Heart right ventricle (tissue), 16 donors: ENCODE measurements at regions not wholly inside any gene's neighbourhood (a gene's known extent, or its start where the extent isn't known, plus 50 kb on each side); places are given as distances from the start of the nearest gene placed in this dataset.
"Not testable (repeated sequence)": the region's sequence is repeated elsewhere in the genome, so short reads cannot be mapped to it uniquely, and the experiment has no call there.

Source experiments
- ATAC-seq, 8 donors: fragments of 200-7000 bp; cut with Tn5 transposase; one replicate each; pipeline ENCODE4 v1.9.1; 2020; ENCODE audit warnings: mild to moderate bottlenecking in 8 of 8, moderate library complexity in 8 of 8, moderate number of reproducible peaks in 1 of 8
- DNase-seq, 2 donors: peaks; one replicate each; pipeline ENCODE4 v3.0.0-alpha.2; 2020
- H3K27ac ChIP-seq, 10 donors: fragments of 200-600 bp; sonication (generic) in 2 of 10; one replicate each; pipeline versions ENCODE4 v1.5.0 to v1.8.0; 2020 to 2022; ENCODE audit warnings: mild to moderate bottlenecking in 3 of 10
- H3K27me3 ChIP-seq, 7 donors: fragments of 200-600 bp; one replicate each; pipeline ENCODE4 v1.8.0; 2021 to 2022; ENCODE audit warnings: mild to moderate bottlenecking in 2 of 7
- H3K36me3 ChIP-seq, 9 donors: fragments of 200-600 bp; sonication (generic) in 1 of 9; one replicate each; pipeline versions ENCODE4 v1.5.0 to v1.8.0; 2020 to 2022; ENCODE audit warnings: mild to moderate bottlenecking in 2 of 9
- H3K4me1 ChIP-seq, 9 donors: fragments of 200-600 bp; sonication (generic) in 1 of 9; one replicate each; pipeline versions ENCODE4 v1.5.0 to v1.8.0; 2020 to 2022; ENCODE audit warnings: mild to moderate bottlenecking in 4 of 9
- H3K4me3 ChIP-seq, 10 donors: fragments of 200-600 bp; sonication (generic) in 2 of 10; one replicate each; pipeline versions ENCODE4 v1.5.0 to v1.8.0; 2020 to 2022; ENCODE audit warnings: mild to moderate bottlenecking in 7 of 10, moderate library complexity in 2 of 10
- H3K9me3 ChIP-seq, 11 donors: fragments of 200-600 bp in 10 of 11; sonication (generic) in 2 of 11; one replicate each; pipeline versions ENCODE4 v1.5.0 to v1.8.0; 2013 to 2022; ENCODE audit warnings: mild to moderate bottlenecking in 2 of 11, control low read depth in 1 of 11, moderate library complexity in 1 of 11
- CTCF ChIP-seq, 9 donors: fragments of 200-600 bp; sonication (generic) in 2 of 9; IDR thresholded peaks; one replicate each; pipeline versions ENCODE4 v1.5.0 to v1.8.0; 2021 to 2022; ENCODE audit warnings: antibody characterized with exemption in 9 of 9, mild to moderate bottlenecking in 5 of 9, moderate library complexity in 1 of 9
- WGBS, 2 donors: extraction: QIAGEN DNeasy Blood & Tissue Kit; methylation state at CpG; one replicate each; pipeline ENCODE4 v1.1.7; 2013; ENCODE audit warnings: inconsistent platforms in 1 of 2; 5-methylcytosine and 5-hydroxymethylcytosine counted together
- intact Hi-C, 10 donors: fragments of 100-400 bp; cut with DNase I; formaldehyde crosslinking; loops; one replicate each; pipeline versions ENCODE4 v1.11.1 to v1.14.2; 2022
- donor health status: Arrhythmogenic right ventricular cardiomyopathy.
- donor health status: ischemic (EF 13 %, LVEDD 7.1; RV severe dilation, severe dysfunction).
- donor health status: healthy with polysubstance abuse.
- donor health status: DM: no; HTN: yes; CAD: no.
- donor health status: DM: no; HTN: no; CAD: no.
- donor health status: ischemic (EF 25% LVEDD 6.9; RV normal size, moderate dysfunction).
- donor health status: ischemic (EF 25% LVEDD 5.7; RV mildly dilated, moderate dysfunction).
- donor health status: healthy.
- donor health status: DM: yes; HTN: yes; CAD: no.
- donor health status: Ischemic cardiomyopathy.
- donor health status: ischemic (EF 35%, LVEDD 5.7; RV mildly dilated, moderate dysfunction).
- donor health status: nonischemic (EF 11% LVEDD 7.7; RV severe dilation, severe dysfunction).
- donor health status: DM: yes; HTN: yes; CAD: no.
- donor health status: PGD.
- donor health status: ischemic (EF 29% LVEDD 5.4; RV normal size, mild dysfunction).
- donor health status: nonischemic (EF 23%, LVEDD 6.1; RV moderate dilation, normal function).

- peak; percentile 63 to 71 for DNase-seq
- peaks cover 0 to 17% (median 10%) of the 10 kb centered on the region in 9 donors for H3K4me1 ChIP-seq
Measured at GRCh38 chr4:3880615-3881120, 114.5 kb downstream of the ADRA2C start.

DNA sequence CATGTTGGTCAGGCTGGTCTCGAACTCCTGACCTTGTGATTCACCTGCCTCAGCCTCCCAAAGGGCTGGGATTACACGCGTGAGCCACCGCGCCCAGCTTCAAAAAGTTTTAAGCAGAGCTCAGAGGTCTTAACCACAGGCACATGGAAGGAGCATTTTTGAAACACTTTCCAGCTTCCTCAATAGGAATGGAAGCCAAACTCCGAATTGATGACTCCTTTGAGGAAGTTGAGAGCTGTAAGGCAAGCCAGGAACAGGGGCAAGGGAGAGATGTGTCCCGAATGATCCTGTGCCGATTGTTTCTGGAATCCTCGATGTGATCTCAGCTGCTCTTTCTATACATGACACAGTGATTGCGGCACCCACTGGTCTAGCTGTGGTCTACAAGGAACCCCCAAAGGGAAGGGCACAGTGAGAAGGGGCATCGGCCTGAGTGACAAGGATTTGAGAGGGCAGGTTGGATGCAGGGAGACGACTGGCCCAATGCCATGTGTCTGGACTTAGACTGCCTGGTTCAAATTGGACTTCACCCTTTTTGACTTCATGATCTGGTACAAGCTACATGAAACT, 116.2 kb downstream of the ADRA2C start:
- intact Hi-C loops = loop anchor here in 3 of 10 donors (5.0 to 10.0 kb wide), 3 partner anchors 115 to 778 kb away; partner anchors contain the start of gene ADRA2C (in 1 of the 3)
- not testable (repeated sequence) for H3K4me3 ChIP-seq, H3K27ac ChIP-seq, H3K36me3 ChIP-seq, ATAC-seq, DNase-seq, H3K9me3 ChIP-seq
- Histone ChIP-seq H3K4me1 (peaks cover 0 to 17% (median 10%) of the 10 kb centered on the region in 9 donors), H3K27me3 (peaks cover 5 to 80% (median 55%) of the 10 kb centered on the region in 7 donors)
- 76 to 77% methylated on average over 12 of the region's 12 CpGs for WGBS, 2 donors

More at GRCh38 chr4:3880615-3881120, 114.5 kb downstream of the ADRA2C start:
- Histone ChIP-seq H3K9me3 (peaks cover 0 to 11% (median 4%) of the 10 kb centered on the region in 11 donors), H3K4me3 (no peak overlapping the region), H3K36me3 (no peaks in the 10 kb centered on the region), H3K27me3 (peaks cover 5 to 83% (median 70%) of the 10 kb centered on the region in 7 donors), H3K27ac (no peak overlapping the region)
- TF ChIP-seq CTCF (IDR thresholded peaks at IDR 0.05) = peak; percentile 49 to 76 (median 71)
- WGBS, 2 donors = 4 to 6% methylated on average over 18 of the region's 18 CpGs
- intact Hi-C loops = loop anchor here in 3 of 10 donors (5.0 to 10.0 kb wide), 3 partner anchors 113 to 776 kb away; partner anchors contain the start of gene ADRA2C (in 1 of the 3)
- ATAC-seq = peak; percentile 83 to 93 (median 90)

DNA sequence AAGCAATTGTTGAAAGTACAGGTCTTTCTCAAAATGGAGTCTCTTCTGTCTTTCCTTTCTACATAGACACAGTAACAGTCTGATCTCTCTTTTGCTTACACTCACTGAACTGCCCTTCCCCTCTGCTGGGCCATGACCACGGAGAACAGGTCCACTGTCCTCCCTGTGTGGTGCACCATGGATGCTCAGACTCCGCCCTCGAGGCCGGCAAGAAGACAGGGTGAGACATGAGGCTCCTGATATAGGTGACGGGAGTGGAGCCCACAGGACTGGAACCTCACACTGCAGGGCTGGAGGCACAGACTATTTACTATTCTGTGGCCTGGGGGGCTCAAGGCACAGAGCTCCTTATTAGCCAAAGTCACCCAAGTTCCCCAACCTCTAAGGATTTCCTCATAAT, 118.1 kb downstream of the ADRA2C start:
- H3K4me1 ChIP-seq = peaks cover 0 to 14% (median 10%) of the 10 kb centered on the region in 9 donors
- not testable (repeated sequence) for H3K27ac ChIP-seq, H3K9me3 ChIP-seq, ATAC-seq, DNase-seq, H3K36me3 ChIP-seq, H3K4me3 ChIP-seq
- peaks cover 5 to 68% (median 37%) of the 10 kb centered on the region in 7 donors for H3K27me3 ChIP-seq
- 61 to 64% methylated on average over 5 of the region's 5 CpGs for WGBS, 2 donors
- intact Hi-C loops = loop anchor here in 3 of 10 donors (5.0 to 10.0 kb wide), 3 partner anchors 117 to 779 kb away; partner anchors contain the start of gene ADRA2C (in 1 of the 3)

- not testable (repeated sequence) for ATAC-seq
Measured at GRCh38 chr4:3893590-3893989, 127.4 kb downstream of the ADRA2C start.

DNA sequence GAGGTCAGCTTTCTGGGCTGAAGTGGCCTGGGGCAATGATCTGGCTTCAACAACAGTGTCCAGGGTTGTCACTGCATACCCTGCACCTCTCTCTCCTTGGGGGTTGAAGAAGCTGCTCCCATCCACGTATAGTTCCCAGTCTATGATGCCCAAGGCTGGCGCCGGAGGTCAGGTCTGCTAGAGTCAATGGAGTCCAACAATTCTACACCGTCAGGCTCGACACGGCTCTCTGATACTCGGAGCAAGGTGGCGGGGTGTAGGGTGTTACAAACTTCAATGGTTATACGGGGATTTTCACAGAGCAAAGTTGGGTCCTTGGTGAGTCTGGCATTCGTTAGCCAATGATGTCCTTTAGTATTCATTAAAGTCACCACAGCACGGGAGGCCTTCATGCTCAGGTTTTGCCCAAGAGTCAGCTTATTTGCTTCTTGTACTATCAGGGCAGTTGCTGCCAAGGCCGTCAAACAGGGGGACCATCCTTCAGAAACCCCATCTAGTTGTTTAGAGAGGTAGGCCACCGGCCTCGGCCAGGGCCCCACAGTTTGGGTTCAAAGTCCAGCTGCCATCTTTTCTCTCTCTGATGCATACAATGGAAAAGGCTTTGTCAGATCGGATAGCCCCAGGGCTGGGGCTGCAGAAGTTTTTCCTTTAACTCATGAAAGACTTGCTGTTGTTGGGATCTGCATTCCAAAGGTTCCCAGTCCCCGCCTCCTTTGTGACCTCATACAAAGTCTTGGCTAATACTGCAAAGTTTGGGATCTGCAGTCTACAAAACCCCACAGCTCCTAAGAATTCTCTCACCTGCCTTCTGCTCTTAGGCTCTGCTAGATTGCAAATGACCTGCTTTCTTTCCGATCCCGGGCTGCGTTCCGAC, 128.1 kb downstream of the ADRA2C start:
- 83 to 88% methylated on average over 20 of the region's 20 CpGs for WGBS, 2 donors
- peaks cover 0 to 35% (median 14%) of the 10 kb centered on the region in 7 donors for H3K27me3 ChIP-seq
- H3K27ac ChIP-seq, intact Hi-C loops, H3K4me3 ChIP-seq, DNase-seq, ATAC-seq, H3K36me3 ChIP-seq, H3K4me1 ChIP-seq, H3K9me3 ChIP-seq: not testable (repeated sequence)

More at GRCh38 chr4:3893590-3893989, 127.4 kb downstream of the ADRA2C start:
- H3K4me1 ChIP-seq, H3K27ac ChIP-seq, H3K4me3 ChIP-seq, DNase-seq, H3K36me3 ChIP-seq, intact Hi-C loops, H3K9me3 ChIP-seq: not testable (repeated sequence)
- TF ChIP-seq CTCF (IDR thresholded peaks at IDR 0.05) = peak in 1 of 9 donors; percentile 18
- WGBS, 2 donors = 32 to 38% methylated on average over 8 of the region's 8 CpGs
- peaks cover 0 to 28% (median 11%) of the 10 kb centered on the region in 7 donors for H3K27me3 ChIP-seq
